IPS-20b (cell line): ENCODE measurements at regions not wholly inside any gene's neighbourhood (a gene's known extent, or its start where the extent isn't known, plus 50 kb on each side); places are given as distances from the start of the nearest gene placed in this dataset.

ENCODE experiments used
- H3K27ac ChIP-seq: one replicate; pipeline ENCODE4 v1.5.1; 2013; ENCODE audit warnings: low read length
- H3K27me3 ChIP-seq: 2 replicates; pipeline ENCODE4 v1.6.1; 2013; ENCODE audit warnings: mild to moderate bottlenecking, low read length, inconsistent platforms; ENCODE audit not compliant: insufficient read depth
- H3K36me3 ChIP-seq: 2 replicates; pipeline ENCODE4 v1.6.1; 2013; ENCODE audit warnings: low read depth, mild to moderate bottlenecking, inconsistent platforms, low read length, moderate library complexity; ENCODE audit not compliant: insufficient read depth
- H3K4me1 ChIP-seq: 2 replicates; pipeline ENCODE4 v1.6.1; 2013; ENCODE audit warnings: mild to moderate bottlenecking, control low read depth, inconsistent platforms, low read length, moderate library complexity; ENCODE audit not compliant: insufficient read depth
- H3K4me3 ChIP-seq: 2 replicates; pipeline ENCODE4 v1.5.1; 2013; ENCODE audit warnings: mild to moderate bottlenecking, low read length, inconsistent platforms
- H3K9ac ChIP-seq: 2 replicates; pipeline ENCODE4 v1.6.1; 2013; ENCODE audit warnings: low read depth, mild to moderate bottlenecking, inconsistent platforms, low read length, moderate library complexity
- H3K9me3 ChIP-seq: 2 replicates; pipeline ENCODE4 v1.6.1; 2013; ENCODE audit warnings: mild to moderate bottlenecking, low read depth, low read length, inconsistent platforms; ENCODE audit not compliant: insufficient read depth

DNA sequence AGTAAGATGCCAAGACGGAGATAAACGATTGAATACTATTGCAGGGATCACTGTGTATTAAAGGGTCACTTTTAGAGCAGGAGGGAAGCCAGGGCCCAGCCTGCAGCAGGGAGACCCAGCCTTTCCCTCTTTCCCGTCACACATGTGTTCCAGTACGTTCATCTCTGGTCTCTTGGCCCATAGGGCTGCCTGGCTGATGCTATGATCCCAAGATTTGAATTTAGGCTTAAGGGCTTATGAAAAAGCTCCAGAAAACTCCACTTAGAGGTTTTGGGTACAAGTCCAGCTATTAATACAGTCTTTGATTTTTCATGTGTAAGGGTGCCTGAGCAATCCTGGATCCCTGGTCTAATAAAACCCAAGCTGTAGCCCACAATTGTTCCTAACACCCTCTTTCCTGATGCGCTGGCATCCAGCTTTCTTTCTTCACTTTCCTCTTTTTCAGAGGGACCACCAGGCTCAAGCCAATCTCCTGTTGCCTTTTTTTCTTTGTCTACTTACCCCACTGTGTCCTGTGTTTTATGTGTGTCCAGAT, 359.6 kb upstream of the USP24 start:
- Histone ChIP-seq H3K4me3 (no peak overlapping the region), H3K9me3 (no peaks in the 10 kb centered on the region), H3K4me1 (no peaks in the 10 kb centered on the region), H3K9ac (no peak overlapping the region), H3K27ac (no peak overlapping the region), H3K27me3 (no peaks in the 10 kb centered on the region), H3K36me3 (no peaks in the 10 kb centered on the region)

DNA sequence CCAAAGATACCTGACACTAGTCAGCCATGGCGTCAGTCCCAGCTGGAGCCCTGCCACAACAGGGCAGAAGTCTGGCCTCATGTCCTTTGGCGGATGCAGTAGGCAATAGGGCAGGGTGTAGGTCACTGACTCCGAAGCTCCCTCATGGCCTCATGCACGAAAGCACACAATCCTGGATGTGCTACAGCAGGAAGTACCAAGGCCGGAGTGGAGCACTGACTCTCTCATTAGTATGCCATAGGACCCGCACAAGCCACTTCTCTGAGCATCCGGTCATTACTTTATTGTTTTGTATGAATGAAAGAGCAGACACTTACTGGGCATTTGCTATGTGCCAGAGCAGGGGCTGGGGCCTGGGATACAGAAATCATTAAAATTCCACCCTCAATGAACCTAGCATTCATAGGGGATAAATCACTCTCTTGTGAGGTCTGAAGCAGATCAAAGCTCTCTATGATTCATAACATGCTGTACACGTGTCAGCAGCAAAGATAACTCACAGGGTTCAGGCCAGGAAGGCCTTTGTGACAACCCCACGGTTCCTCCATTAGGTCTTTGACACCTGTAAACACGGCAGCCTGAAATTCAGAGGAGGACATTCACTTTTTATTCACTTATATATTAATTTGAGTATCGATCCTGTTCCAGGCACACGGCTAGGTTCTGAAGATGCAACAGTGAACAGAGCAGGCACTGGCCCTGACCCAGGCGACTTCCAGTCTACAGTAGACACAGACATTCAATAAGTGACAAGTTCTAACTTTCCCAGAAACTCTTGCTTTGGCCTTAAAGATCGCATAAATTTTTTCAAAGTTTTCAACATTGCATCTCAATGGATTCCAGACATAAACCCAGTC, 357.9 kb upstream of the USP24 start:
- Histone ChIP-seq H3K27ac (no peak overlapping the region), H3K9ac (no peak overlapping the region), H3K36me3 (no peaks in the 10 kb centered on the region), H3K4me1 (no peaks in the 10 kb centered on the region), H3K9me3 (peaks cover 6% of the 10 kb centered on the region), H3K4me3 (no peak overlapping the region), H3K27me3 (no peaks in the 10 kb centered on the region)

DNA sequence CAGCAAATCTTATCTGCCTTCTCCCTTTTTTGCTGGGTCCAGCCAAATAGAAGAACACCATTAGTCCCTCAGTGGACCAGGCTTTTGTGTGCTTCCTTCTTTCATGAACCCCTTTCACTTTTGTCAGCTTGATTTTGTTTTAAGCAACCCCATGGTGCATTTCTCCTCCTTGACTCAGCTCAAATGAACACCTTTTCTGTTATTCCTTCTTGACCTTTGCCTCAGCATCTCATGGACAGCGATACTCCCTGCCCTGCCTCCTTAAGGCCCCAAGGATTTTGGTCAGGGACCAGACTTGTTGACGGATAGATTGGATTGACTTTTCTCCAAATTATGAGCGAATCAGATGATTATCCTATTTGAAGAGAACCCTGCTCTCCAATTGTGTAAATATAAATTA, 356.6 kb upstream of the USP24 start:
- Histone ChIP-seq H3K9ac (no peak overlapping the region), H3K4me3 (no peak overlapping the region), H3K36me3 (no peaks in the 10 kb centered on the region), H3K27ac (no peak overlapping the region), H3K9me3 (peaks cover 10% of the 10 kb centered on the region), H3K4me1 (no peaks in the 10 kb centered on the region), H3K27me3 (no peaks in the 10 kb centered on the region)

DNA sequence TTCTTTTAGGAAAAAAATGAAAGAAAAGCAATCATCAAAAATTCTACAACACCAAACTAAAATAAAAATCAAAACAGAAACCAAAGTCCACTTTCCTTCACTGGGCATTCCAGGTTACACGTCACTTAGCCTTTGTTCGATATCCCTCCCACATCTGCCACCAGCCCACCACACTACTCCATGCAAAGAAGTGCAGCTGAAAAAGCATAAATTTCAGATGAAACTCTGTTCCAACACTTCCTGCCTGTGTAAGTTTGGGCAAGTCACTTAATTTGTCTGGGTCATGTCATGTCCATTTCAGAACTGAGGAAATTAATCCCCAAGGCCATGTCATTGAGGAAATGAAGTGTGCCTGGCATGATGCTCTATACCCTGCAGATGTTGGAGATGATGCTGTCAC, 354.3 kb upstream of the USP24 start:
- H3K4me1 ChIP-seq = no peaks in the 10 kb centered on the region
- no peak overlapping the region for H3K9ac ChIP-seq
- H3K27me3 ChIP-seq = no peaks in the 10 kb centered on the region
- H3K36me3 ChIP-seq = no peaks in the 10 kb centered on the region
- H3K27ac ChIP-seq = no peak overlapping the region
- H3K4me3 ChIP-seq = no peak overlapping the region
- H3K9me3 ChIP-seq = peaks cover 10% of the 10 kb centered on the region

DNA sequence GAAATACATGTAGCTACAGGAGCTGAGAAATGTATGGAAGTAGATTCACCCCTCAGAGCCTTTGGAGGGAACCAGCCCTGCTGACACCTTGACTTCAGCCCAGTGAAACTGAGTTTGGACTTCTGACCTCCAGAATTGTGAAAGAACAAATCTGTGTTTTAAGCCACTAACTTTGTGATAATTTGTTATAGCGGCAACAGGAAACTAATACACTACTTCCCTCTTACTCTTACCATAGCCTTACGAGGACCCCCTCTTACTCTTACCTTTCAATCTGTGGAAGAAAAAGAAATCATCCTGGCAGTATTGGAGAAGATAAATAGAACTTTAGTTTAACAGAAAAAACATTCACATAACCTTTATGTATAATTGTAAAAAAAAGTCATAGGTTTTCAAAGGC, 353.6 kb upstream of the USP24 start:
- no peak overlapping the region for H3K4me3 ChIP-seq
- H3K4me1 ChIP-seq = no peaks in the 10 kb centered on the region
- H3K36me3 ChIP-seq = no peaks in the 10 kb centered on the region
- no peaks in the 10 kb centered on the region for H3K27me3 ChIP-seq
- no peak overlapping the region for H3K9ac ChIP-seq
- peaks cover 10% of the 10 kb centered on the region for H3K9me3 ChIP-seq
- H3K27ac ChIP-seq = no peak overlapping the region

DNA sequence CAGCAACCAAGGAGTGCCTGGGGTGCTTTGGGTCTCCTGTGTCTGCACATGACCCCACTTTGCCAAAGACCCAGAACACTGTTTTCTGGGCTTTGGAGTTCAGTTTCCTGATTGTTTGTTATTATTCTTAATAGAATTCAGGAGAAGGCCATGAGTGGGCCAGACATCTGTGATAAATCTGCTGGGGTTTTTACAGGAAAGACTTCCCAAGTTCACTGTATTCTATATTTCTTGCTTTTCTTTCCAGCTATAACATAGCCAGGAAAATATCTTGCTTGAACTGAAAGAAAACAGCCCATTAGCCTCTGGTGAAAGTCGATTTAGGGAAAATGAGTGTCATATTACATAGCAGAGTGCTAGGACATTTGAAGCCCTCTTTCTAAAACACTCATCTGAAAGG, 345.1 kb upstream of the USP24 start:
- Histone ChIP-seq H3K9me3 (no peaks in the 10 kb centered on the region), H3K4me1 (no peaks in the 10 kb centered on the region), H3K36me3 (no peaks in the 10 kb centered on the region), H3K27ac (no peak overlapping the region), H3K27me3 (no peaks in the 10 kb centered on the region), H3K4me3 (no peak overlapping the region), H3K9ac (no peak overlapping the region)

DNA sequence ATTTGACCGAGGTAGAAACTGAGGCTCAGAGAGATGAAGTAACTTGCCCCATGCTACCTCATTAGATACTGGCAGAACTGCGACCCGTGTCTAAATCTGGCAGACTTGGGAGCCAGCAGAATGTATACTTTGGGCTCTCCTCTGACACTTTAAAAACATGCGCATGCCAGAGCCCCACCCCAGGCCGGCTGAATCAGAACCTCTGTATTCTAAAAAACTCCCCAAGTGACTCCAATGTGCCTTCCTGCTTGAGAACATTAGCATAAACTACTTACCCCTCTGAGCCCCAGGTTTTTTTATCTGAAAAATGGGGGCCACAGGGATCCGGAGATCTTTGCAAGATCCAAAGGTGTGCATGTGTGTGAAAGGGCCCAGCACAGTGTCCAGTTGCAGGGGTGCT, 344.7 kb upstream of the USP24 start:
- Histone ChIP-seq H3K9ac (no peak overlapping the region), H3K4me1 (no peaks in the 10 kb centered on the region), H3K27ac (no peak overlapping the region), H3K4me3 (no peak overlapping the region), H3K9me3 (no peaks in the 10 kb centered on the region), H3K36me3 (no peaks in the 10 kb centered on the region), H3K27me3 (no peaks in the 10 kb centered on the region)

DNA sequence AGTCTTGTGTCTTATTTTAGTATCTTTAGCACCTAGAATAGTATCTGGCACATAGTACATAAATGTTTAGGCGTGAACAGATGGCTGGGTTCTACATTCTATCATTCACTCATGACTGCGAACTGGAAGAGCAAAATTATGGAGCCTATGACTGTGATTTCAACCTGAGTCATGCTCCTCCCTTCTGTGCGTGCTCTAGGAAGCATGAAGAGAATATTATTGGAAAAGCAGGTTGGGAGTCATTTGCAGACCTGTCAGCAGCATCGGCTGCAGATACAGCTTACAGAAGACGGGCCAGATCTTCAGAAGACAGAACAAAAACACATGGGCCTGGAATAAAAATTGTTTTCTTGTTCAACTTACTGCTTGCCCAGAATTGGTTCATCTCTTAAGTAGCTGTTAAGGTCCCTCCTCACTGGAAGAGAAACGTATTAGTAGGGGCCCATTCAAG, 344.0 kb upstream of the USP24 start:
- no peak overlapping the region for H3K27ac ChIP-seq
- H3K4me3 ChIP-seq = no peak overlapping the region
- H3K27me3 ChIP-seq = no peaks in the 10 kb centered on the region
- no peaks in the 10 kb centered on the region for H3K36me3 ChIP-seq
- H3K9me3 ChIP-seq = no peaks in the 10 kb centered on the region
- H3K9ac ChIP-seq = no peak overlapping the region
- no peaks in the 10 kb centered on the region for H3K4me1 ChIP-seq

DNA sequence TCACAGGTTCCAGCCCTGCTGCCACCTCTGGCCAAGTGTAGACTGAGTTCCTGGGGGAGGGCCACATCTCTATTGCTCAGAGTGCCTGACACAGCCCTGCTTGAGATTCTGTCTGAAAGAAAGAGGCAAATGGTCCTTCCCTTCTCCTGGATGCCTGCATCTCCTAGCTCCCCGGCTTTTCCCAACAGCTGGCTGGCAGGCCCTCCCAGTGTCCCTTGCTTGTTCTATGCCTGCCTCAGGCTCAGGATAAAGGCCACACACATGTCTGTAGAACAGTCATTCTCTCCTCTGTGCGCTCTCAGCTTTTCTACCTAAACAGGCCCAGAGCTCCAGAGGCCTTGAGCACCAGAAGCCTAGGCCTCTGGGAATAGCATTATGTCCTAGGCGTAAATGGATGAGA, 343.4 kb upstream of the USP24 start:
- H3K4me1 ChIP-seq = no peaks in the 10 kb centered on the region
- H3K27me3 ChIP-seq = no peaks in the 10 kb centered on the region
- H3K27ac ChIP-seq = no peak overlapping the region
- no peaks in the 10 kb centered on the region for H3K9me3 ChIP-seq
- H3K36me3 ChIP-seq = no peaks in the 10 kb centered on the region
- no peak overlapping the region for H3K4me3 ChIP-seq
- H3K9ac ChIP-seq = no peak overlapping the region

DNA sequence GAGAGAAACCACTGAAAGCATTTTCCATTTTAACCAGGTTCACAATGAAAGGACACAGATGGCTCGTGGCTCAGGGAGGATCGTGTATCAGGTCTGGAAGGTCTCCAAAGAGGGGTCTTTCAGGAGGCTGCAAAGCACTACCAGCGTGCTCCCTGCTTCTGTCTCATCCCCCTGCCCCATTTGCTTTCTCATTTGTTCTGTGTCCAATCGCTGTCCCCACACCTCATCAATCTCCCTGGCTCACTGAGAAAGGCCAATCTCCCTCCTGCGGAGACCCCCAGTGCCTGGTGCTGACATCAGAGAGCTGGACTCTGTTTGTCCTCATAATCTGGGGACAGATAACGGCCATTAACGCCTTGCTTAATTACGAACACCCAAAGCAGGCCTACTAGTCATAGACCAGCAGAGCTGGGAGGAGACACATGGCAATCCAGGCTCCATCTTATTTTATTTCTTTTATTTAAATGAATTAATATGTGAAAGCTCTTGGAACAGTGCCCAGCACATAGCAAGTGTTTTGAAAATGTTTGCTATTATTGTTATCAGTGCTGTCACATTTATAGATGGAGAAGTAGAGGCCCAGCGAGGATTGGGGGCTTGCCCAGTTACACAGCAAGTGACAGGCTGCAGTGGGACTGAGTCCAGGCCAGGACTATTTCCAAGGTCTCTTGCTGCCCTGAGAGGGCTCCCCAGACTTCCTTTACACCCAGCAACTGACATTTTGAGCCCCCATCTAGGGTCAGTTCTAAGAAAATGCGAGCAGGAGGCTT, 341.0 kb upstream of the USP24 start:
- no peaks in the 10 kb centered on the region for H3K4me1 ChIP-seq
- H3K9ac ChIP-seq = no peak overlapping the region
- H3K27me3 ChIP-seq = no peaks in the 10 kb centered on the region
- H3K27ac ChIP-seq = no peak overlapping the region
- H3K4me3 ChIP-seq = no peak overlapping the region
- no peaks in the 10 kb centered on the region for H3K36me3 ChIP-seq
- H3K9me3 ChIP-seq = no peaks in the 10 kb centered on the region

DNA sequence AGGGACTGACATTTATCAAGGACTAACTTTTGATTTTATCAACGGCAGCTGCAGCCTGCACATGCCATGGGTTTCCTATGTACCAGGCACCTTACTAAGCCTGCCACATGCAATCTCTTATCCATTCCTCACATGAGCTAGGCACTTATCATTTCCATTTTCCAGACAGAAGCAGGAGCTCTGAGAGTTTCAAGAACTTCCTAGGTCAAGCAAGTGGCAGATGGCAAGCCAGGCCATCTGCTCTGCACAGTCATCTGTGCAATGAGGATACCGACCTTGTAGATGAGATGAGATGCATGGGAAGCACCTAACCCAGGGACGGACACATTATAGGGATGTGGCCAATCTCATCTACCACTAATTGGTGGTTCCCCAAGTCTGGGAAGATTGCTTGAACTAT, 339.4 kb upstream of the USP24 start:
- no peaks in the 10 kb centered on the region for H3K27me3 ChIP-seq
- H3K4me1 ChIP-seq = no peaks in the 10 kb centered on the region
- no peaks in the 10 kb centered on the region for H3K36me3 ChIP-seq
- no peak overlapping the region for H3K9ac ChIP-seq
- no peaks in the 10 kb centered on the region for H3K9me3 ChIP-seq
- H3K27ac ChIP-seq = no peak overlapping the region
- no peak overlapping the region for H3K4me3 ChIP-seq

DNA sequence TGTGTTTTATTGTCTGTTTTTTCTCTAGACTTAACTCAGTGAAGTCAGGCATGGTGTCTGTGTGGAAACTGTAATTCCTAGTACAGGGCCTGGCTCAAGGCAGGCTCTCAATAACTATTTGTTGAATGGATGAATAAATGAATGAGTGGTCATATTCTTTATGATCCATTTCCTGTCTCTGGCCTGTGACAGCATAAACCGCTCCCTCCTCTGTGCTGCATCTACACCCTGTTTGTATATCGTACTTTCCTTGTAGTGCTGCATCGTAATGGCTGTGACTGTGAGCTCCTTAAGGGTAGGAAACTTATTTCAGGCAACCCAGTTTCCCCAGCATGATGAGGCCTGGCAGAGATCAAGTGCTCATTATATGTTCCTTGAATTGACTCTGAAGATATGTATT, 337.5 kb upstream of the USP24 start:
- no peaks in the 10 kb centered on the region for H3K4me1 ChIP-seq
- no peaks in the 10 kb centered on the region for H3K27me3 ChIP-seq
- H3K9me3 ChIP-seq = no peaks in the 10 kb centered on the region
- no peak overlapping the region for H3K9ac ChIP-seq
- H3K4me3 ChIP-seq = no peak overlapping the region
- H3K27ac ChIP-seq = no peak overlapping the region
- H3K36me3 ChIP-seq = no peaks in the 10 kb centered on the region
